H1 (cell line): ENCODE measurements at regions not wholly inside any gene's neighbourhood (a gene's known extent, or its start where the extent isn't known, plus 50 kb on each side); places are given as distances from the start of the nearest gene placed in this dataset.

ENCODE experiments used
- CEBPB ChIP-seq: IDR thresholded peaks from 2 replicates; pipeline ENCODE4 v1.6.1; 2012; ENCODE audit warnings: low read depth, low read length
- CHD7 ChIP-seq: fragments of 300-600 bp; sonication (generic); IDR thresholded peaks from 2 replicates; pipeline ENCODE4 v1.7.1; 2012; ENCODE audit warnings: low read length, moderate library complexity, mild to moderate bottlenecking, inconsistent platforms; ENCODE audit not compliant: insufficient replicate concordance
- JUND ChIP-seq: IDR thresholded peaks from 2 replicates; pipeline ENCODE4 v1.6.1; 2011; ENCODE audit warnings: mild to moderate bottlenecking, improper control_type of control experiment, low read length
- POU5F1 ChIP-seq: IDR thresholded peaks from 2 replicates; pipeline ENCODE4 v1.6.1; 2011; ENCODE audit warnings: low read depth, mild to moderate bottlenecking, low read length, moderate library complexity

GRCh38 chr3:168988853-168989252, 674.7 kb downstream of the MECOM start (continued):
- TF ChIP-seq CHD7, result no peak
- TF ChIP-seq POU5F1, result no peak
- no peak for TF ChIP-seq JUND
- no peak for TF ChIP-seq CEBPB
